Daoy (cell line): ENCODE measurements at regions not wholly inside any gene's neighbourhood (a gene's known extent, or its start where the extent isn't known, plus 50 kb on each side); places are given as distances from the start of the nearest gene placed in this dataset.

ENCODE experiments used
- DNase-seq: peaks from one replicate; pipeline ENCODE4 v3.0.0-alpha.2; 2015; ENCODE audit warnings: low read depth

GRCh38 chr15:69626095-69627066 lies 173.8 kb downstream of the RPLP1 start:
- DNase-seq, result no peak

- no peak for DNase-seq
These were observed 175.0 kb downstream of the RPLP1 start for GRCh38 chr15:69627548-69628158.

- no peak for DNase-seq
These were observed 175.9 kb downstream of the RPLP1 start for GRCh38 chr15:69628256-69629093.

- no peak for DNase-seq
These were observed 177.1 kb downstream of the RPLP1 start for GRCh38 chr15:69629631-69630161.

- no peak for DNase-seq
These were observed 178.4 kb downstream of the RPLP1 start for GRCh38 chr15:69631005-69631404.

- DNase-seq, result no peak
These were observed 179.4 kb downstream of the RPLP1 start for GRCh38 chr15:69631978-69632377.

- DNase-seq, result no peak
These were observed 182.2 kb downstream of the RPLP1 start for GRCh38 chr15:69634860-69635259.

GRCh38 chr15:69636169-69636915 lies 183.7 kb downstream of the RPLP1 start:
- no peak for DNase-seq

GRCh38 chr15:69637818-69638217 lies 185.2 kb downstream of the RPLP1 start:
- DNase-seq, result no peak

GRCh38 chr15:69643476-69643875 lies 190.9 kb downstream of the RPLP1 start:
- no peak for DNase-seq

GRCh38 chr15:69643971-69644370 lies 191.4 kb downstream of the RPLP1 start:
- DNase-seq, result no peak

GRCh38 chr15:69644876-69645275 lies 192.3 kb downstream of the RPLP1 start:
- DNase-seq, result no peak

GRCh38 chr15:69647142-69647513 lies 194.5 kb downstream of the RPLP1 start:
- DNase-seq, result no peak

GRCh38 chr15:69648212-69648611 lies 195.6 kb downstream of the RPLP1 start:
- no peak for DNase-seq

GRCh38 chr15:69648775-69649735 lies 196.4 kb downstream of the RPLP1 start:
- no peak for DNase-seq

- no peak for DNase-seq
These were observed 199.7 kb downstream of the RPLP1 start for GRCh38 chr15:69652293-69652692.

- no peak for DNase-seq
These were observed 200.2 kb downstream of the RPLP1 start for GRCh38 chr15:69652751-69653305.

GRCh38 chr15:69653306-69653705 lies 200.7 kb downstream of the RPLP1 start:
- DNase-seq, result no peak

GRCh38 chr15:69653846-69654245 lies 201.2 kb downstream of the RPLP1 start:
- DNase-seq, result no peak
